Aorta (tissue), 5 donors: ENCODE measurements at regions not wholly inside any gene's neighbourhood (a gene's known extent, or its start where the extent isn't known, plus 50 kb on each side); places are given as distances from the start of the nearest gene placed in this dataset.

Source experiments
- ATAC-seq: fragments of 200-7000 bp; cut with Tn5 transposase; one replicate; pipeline ENCODE4 v1.9.1; 2022; ENCODE audit warnings: moderate library complexity; ENCODE audit not compliant: low FRiP score
- DNase-seq, 2 donors: peaks; one replicate each; pipeline ENCODE4 v3.0.0-alpha.2; 2020
- H3K27ac ChIP-seq, 2 donors: one replicate each; pipeline ENCODE4 v1.5.1; 2013; ENCODE audit warnings: low read length in 2 of 2, mild to moderate bottlenecking in 2 of 2, moderate library complexity in 2 of 2, control low read depth in 1 of 2, inconsistent platforms in 1 of 2, low read depth in 1 of 2
- H3K27me3 ChIP-seq, 2 donors: one replicate each; pipeline ENCODE4 v1.6.1; 2013; ENCODE audit warnings: control low read depth in 1 of 2, low read length in 1 of 2, mild to moderate bottlenecking in 1 of 2, moderate library complexity in 1 of 2; ENCODE audit not compliant: insufficient read depth in 2 of 2, control insufficient read depth in 1 of 2
- H3K36me3 ChIP-seq, 2 donors: one replicate each; pipeline ENCODE4 v1.6.1; 2013; ENCODE audit warnings: control low read depth in 1 of 2, low read length in 1 of 2, mild to moderate bottlenecking in 1 of 2; ENCODE audit not compliant: insufficient read depth in 2 of 2, control insufficient read depth in 1 of 2
- H3K4me1 ChIP-seq, 2 donors: one replicate each; pipeline ENCODE4 v1.6.1; 2013; ENCODE audit warnings: low read length in 2 of 2, control low read depth in 1 of 2, mild to moderate bottlenecking in 1 of 2, moderate library complexity in 1 of 2; ENCODE audit not compliant: insufficient read depth in 2 of 2, control insufficient read depth in 1 of 2
- H3K4me3 ChIP-seq, 2 donors: one replicate each; pipeline ENCODE4 v1.5.1; 2013; ENCODE audit warnings: low read length in 2 of 2, control low read depth in 1 of 2, mild to moderate bottlenecking in 1 of 2
- H3K9me3 ChIP-seq: one replicate; pipeline ENCODE4 v1.6.1; 2013; ENCODE audit warnings: mild to moderate bottlenecking, low read length; ENCODE audit not compliant: control insufficient read depth
- WGBS, 2 donors: extraction: QIAGEN DNeasy Blood & Tissue Kit; methylation state at CpG; one replicate each; pipeline ENCODE4 v1.1.7; 2013; 5-methylcytosine and 5-hydroxymethylcytosine counted together
- intact Hi-C, 2 donors: fragments of 100-400 bp; cut with DNase I; formaldehyde crosslinking; loops; one replicate each; pipeline versions ENCODE4 v1.14.2 to v1.15.0; 2022
- donor health status: healthy with polysubstance abuse.
- donor health status: Bipolar disorder and iron deficiency.
- donor health status: DM: no; HTN: no; CAD: no.
- donor health status: DM: no; HTN: no; CAD: no.
- donor health status: DM: yes; HTN: yes; CAD: no.

GRCh38 chr12:13373131-13373530, 176.6 kb downstream of the EMP1 start:
- intact Hi-C loops: no loop called here
- ATAC-seq: no peak
- Histone ChIP-seq H3K27me3 (no peaks in the 10 kb centered on the region), H3K36me3 (no peaks in the 10 kb centered on the region), H3K4me3 (no peak overlapping the region), H3K9me3 (peaks cover 4% of the 10 kb centered on the region), H3K4me1 (no peaks in the 10 kb centered on the region), H3K27ac (no peak overlapping the region)
- DNase-seq: no peak
- WGBS, 2 donors: 58 to 60% methylated on average over 6 of the region's 6 CpGs

DNA sequence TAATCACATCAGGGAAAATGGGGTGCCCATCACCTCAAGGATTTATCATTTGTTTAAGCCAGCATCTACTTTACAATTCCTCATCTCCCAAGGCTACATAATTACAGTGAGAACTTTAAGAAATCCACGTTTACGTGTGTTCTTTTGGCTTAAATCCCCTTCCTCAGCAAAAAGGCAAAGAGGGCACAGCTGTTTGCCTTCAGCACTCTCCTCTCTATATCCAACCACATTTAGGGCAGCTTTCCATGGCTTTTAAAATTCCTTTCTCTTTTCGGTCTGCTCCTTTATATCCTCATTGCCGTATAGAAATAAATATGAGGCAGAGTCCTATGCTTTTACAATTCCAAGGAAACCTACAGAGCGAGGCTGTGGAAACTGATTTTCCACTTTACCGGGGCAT, 175.9 kb downstream of the EMP1 start:
- DNase-seq (no peak), ATAC-seq (no peak)
- Histone ChIP-seq H3K36me3 (no peaks in the 10 kb centered on the region), H3K9me3 (no peaks in the 10 kb centered on the region), H3K4me3 (no peak overlapping the region), H3K27ac (no peak overlapping the region), H3K27me3 (no peaks in the 10 kb centered on the region), H3K4me1 (no peaks in the 10 kb centered on the region)
- intact Hi-C loops: no loop called here
- WGBS, 2 donors: 75 to 83% methylated on average over 6 of the region's 6 CpGs

- intact Hi-C loops: no loop called here
- H3K9me3 ChIP-seq: no peaks in the 10 kb centered on the region
- no peaks in the 10 kb centered on the region for H3K4me1 ChIP-seq
- ATAC-seq (no peak), DNase-seq (no peak)
- H3K4me3 ChIP-seq: no peak overlapping the region
- no peaks in the 10 kb centered on the region for H3K36me3 ChIP-seq
- no peaks in the 10 kb centered on the region for H3K27me3 ChIP-seq
- H3K27ac ChIP-seq: no peak overlapping the region
- WGBS, 2 donors: 76 to 80% methylated on average over 2 of the region's 2 CpGs
Observed at GRCh38 chr12:13371797-13372196, 175.3 kb downstream of the EMP1 start.

GRCh38 chr12:13371367-13371766, 174.8 kb downstream of the EMP1 start:
- H3K27ac ChIP-seq: no peak overlapping the region
- no peaks in the 10 kb centered on the region for H3K4me1 ChIP-seq
- ATAC-seq (no peak), DNase-seq (no peak)
- no peaks in the 10 kb centered on the region for H3K9me3 ChIP-seq
- H3K36me3 ChIP-seq: no peaks in the 10 kb centered on the region
- intact Hi-C loops: no loop called here
- no peak overlapping the region for H3K4me3 ChIP-seq
- WGBS, 2 donors: 44 to 57% methylated on average over 1 of the region's 1 CpG
- no peaks in the 10 kb centered on the region for H3K27me3 ChIP-seq

DNA sequence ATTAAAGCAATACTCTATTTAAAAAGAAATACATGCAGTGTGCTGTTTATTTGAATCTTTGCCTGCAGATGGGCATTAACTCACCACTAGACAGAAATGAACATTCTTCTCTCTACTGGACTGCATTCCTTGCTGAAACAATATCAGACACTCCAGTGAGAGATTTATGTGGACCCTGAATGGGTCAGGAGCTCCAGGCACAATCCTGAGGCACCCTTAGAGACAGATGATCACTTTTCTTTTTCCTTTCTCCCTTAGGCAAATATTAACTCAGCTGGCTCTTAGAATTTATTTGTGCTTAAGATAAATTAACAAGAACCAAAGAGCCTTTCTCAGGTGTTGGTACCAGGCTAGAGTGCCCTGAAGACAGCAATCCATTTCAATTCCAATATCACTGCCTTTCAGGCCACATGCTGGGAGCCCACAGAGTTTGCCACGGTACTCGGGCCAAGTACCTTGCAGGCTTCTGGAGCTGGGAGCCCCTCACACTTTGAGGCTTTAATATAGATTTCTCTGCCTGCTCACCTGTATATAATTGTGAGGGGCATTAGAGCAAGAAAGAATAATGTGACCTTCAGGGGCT, 173.0 kb downstream of the EMP1 start:
- H3K4me3 ChIP-seq: no peak overlapping the region
- ATAC-seq: no peak
- DNase-seq: no peak
- intact Hi-C loops: no loop called here
- H3K36me3 ChIP-seq: no peaks in the 10 kb centered on the region
- H3K27me3 ChIP-seq: no peaks in the 10 kb centered on the region
- H3K4me1 ChIP-seq: no peaks in the 10 kb centered on the region
- 62 to 77% methylated on average over 2 of the region's 2 CpGs for WGBS, 2 donors
- no peak overlapping the region for H3K27ac ChIP-seq
- H3K9me3 ChIP-seq: no peaks in the 10 kb centered on the region

DNA sequence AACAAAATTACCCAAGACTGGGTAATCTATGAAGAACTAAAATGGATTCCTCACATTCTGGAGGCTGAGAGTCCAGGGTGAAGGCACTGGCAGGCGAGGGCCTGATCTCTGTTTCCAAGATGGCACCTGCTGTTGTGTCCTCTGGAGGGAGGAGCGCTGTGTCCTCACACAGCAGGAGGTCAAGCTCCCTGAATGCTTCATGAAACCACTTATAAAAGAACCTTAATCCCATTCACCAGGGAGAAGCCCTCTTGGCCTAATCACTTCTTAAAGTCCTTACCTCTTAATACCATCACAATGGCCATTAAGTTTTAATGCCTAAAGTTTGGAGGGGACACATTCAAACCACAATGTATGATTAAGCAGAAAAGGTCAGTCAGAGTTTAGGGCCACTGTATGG, 172.4 kb downstream of the EMP1 start:
- WGBS, 2 donors: 93 to 98% methylated on average over 2 of the region's 2 CpGs
- H3K36me3 ChIP-seq: no peaks in the 10 kb centered on the region
- no peak overlapping the region for H3K4me3 ChIP-seq
- ATAC-seq (no peak), DNase-seq (no peak)
- intact Hi-C loops: no loop called here
- no peak overlapping the region for H3K27ac ChIP-seq
- H3K4me1 ChIP-seq: no peaks in the 10 kb centered on the region
- no peaks in the 10 kb centered on the region for H3K9me3 ChIP-seq
- no peaks in the 10 kb centered on the region for H3K27me3 ChIP-seq

DNA sequence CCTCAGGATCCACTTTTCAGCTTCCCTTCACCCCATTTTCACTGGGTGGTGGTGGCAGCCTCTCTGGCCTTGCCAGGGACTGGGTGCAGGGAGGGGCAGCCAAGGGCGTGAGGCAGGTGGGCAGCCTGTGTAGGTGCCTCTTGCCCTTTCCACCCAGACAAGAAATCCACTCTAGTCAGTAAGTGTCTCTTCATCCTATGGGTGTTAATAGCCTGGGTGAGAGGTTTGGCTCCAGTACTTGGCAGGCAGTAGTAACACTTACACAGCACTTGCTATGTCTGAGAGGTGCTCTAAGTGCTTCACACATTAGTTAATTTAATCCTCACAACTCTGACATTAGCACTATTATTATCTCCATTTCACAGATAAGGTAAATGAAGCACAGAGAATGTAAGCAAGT, 171.9 kb downstream of the EMP1 start:
- intact Hi-C loops: no loop called here
- H3K4me1 ChIP-seq: no peaks in the 10 kb centered on the region
- ATAC-seq (no peak), DNase-seq (no peak)
- WGBS, 2 donors: 91 to 94% methylated on average over 1 of the region's 1 CpG
- no peaks in the 10 kb centered on the region for H3K9me3 ChIP-seq
- H3K27ac ChIP-seq: no peak overlapping the region
- no peaks in the 10 kb centered on the region for H3K27me3 ChIP-seq
- H3K4me3 ChIP-seq: no peak overlapping the region
- H3K36me3 ChIP-seq: no peaks in the 10 kb centered on the region

- Histone ChIP-seq H3K27me3 (no peaks in the 10 kb centered on the region), H3K9me3 (no peaks in the 10 kb centered on the region), H3K36me3 (no peaks in the 10 kb centered on the region), H3K4me3 (no peak overlapping the region), H3K27ac (no peak overlapping the region), H3K4me1 (no peaks in the 10 kb centered on the region)
- DNase-seq (no peak), ATAC-seq (no peak)
- WGBS, 2 donors: 86 to 89% methylated on average over 11 of the region's 11 CpGs
- intact Hi-C loops: no loop called here
Observed at GRCh38 chr12:13367973-13368372, 171.4 kb downstream of the EMP1 start.

DNA sequence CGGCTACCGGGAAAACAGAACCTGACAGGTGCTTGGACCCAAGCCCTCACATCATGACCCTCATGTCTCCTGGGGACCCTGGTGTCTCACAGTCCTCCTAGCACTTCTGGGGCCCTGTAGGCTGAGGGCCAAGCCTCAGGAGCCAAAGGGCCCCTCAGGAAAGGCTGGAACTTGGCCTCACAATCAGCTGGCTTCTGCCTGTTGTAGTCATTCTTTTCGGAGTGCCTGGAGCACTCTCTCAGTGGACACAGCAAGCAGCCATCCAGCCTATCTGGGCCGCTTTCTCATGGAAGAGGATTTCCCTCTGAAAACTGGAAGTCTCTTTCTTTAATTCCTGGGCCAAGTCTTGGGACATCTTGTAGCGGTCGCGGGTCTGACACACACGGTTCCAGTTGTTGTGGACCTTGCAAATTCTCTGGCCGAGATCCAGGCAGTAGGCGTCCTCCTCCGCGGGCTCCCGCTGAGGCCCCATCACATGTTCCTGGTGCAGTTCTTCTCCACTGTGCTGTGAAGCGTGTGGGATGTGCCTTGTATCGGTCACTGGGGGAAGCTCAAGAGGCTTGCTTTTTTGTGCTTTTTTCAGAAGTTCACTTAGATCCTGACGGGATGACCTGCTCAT, 169.3 kb downstream of the EMP1 start:
- Histone ChIP-seq H3K27ac (no peak overlapping the region), H3K4me3 (no peak overlapping the region), H3K27me3 (no peaks in the 10 kb centered on the region), H3K9me3 (no peaks in the 10 kb centered on the region), H3K36me3 (no peaks in the 10 kb centered on the region), H3K4me1 (no peaks in the 10 kb centered on the region)
- intact Hi-C loops: no loop called here
- 87 to 88% methylated on average over 16 of the region's 16 CpGs for whole genome bisulfite sequencing, 2 donors
- no peak for DNase-seq
- no peak for ATAC-seq
